GM12878 (cell line): ENCODE measurements at regions not wholly inside any gene's neighbourhood (a gene's known extent, or its start where the extent isn't known, plus 50 kb on each side); places are given as distances from the start of the nearest gene placed in this dataset.

Experiments used
- ATAC-seq: fragments of 200-7000 bp; cut with Tn5 transposase; 3 replicates; pipeline ENCODE4 v1.9.1; 2020; ENCODE audit warnings: mild to moderate bottlenecking, moderate library complexity
- BruUV-seq: library from RNA; stranded (reverse); fragments of 400-500 nt; replicated peaks from 2 replicates; lab custom pipeline; 2021; lab: Mats Ljungman, UMichigan
- CTCF ChIA-PET: fragments of 300-600 bp; sonication (Branson Sonifier 250); formaldehyde crosslinking; extraction: SDS; loops from one replicate; lab custom pipeline; 2021; ENCODE audit warnings: inconsistent platforms; lab: Yijun Ruan, JAX
- POLR2A ChIA-PET: fragments of 350-600 bp; formaldehyde crosslinking; extraction: SDS; loops from one replicate; lab custom pipeline; 2021; ENCODE audit warnings: inconsistent platforms; lab: Charles Lee
- RAD21 ChIA-PET: fragments of 300-600 bp; sonication (Branson Sonifier 250); formaldehyde crosslinking; loops from one replicate; lab custom pipeline; 2023; ENCODE audit warnings: antibody characterized with exemption; ENCODE audit not compliant: unreplicated experiment; lab: Charles Lee
- SMC1A ChIA-PET: fragments of 300-600 bp; sonication (Branson Sonifier 250); formaldehyde crosslinking; loops from one replicate; lab custom pipeline; 2023; ENCODE audit not compliant: unreplicated experiment, uncharacterized antibody; lab: Charles Lee
- DNase-seq: peaks from one replicate; pipeline ENCODE4 v3.0.0-alpha.2; 2011; ENCODE audit warnings: low read depth, low spot score
- FAIRE-seq: peaks from 3 replicates; lab custom pipeline; 2011; peaks lifted over from hg19 to GRCh38; lab: Jason Lieb, UNC
- H2AFZ ChIP-seq: 2 replicates; pipeline ENCODE4 v1.6.0; 2011; ENCODE audit warnings: low read depth, low read length, control low read depth; ENCODE audit not compliant: control insufficient read depth
- H3K27ac ChIP-seq: 2 replicates; pipeline ENCODE4 v1.5.1; 2011; ENCODE audit warnings: control low read depth; ENCODE audit not compliant: control insufficient read depth, insufficient read depth
- H3K27me3 ChIP-seq, 2 experiments: replicated peaks in 1 of 2; 2 replicates each; pipeline versions ENCODE4 v1.6.0 to v1.6.1; 2011; ENCODE audit warnings: low read length in 1 of 2; ENCODE audit not compliant: control insufficient read depth in 2 of 2, insufficient read depth in 2 of 2
- H3K36me3 ChIP-seq, 2 experiments: 2 replicates each; pipeline ENCODE4 v1.5.1; 2011; ENCODE audit warnings: low read length in 1 of 2; ENCODE audit not compliant: control insufficient read depth in 2 of 2, insufficient read depth in 2 of 2
- H3K4me1 ChIP-seq: 2 replicates; pipeline ENCODE4 v1.6.1; 2011; ENCODE audit warnings: mild to moderate bottlenecking, low read length, moderate library complexity, mixed read lengths; ENCODE audit not compliant: control insufficient read depth, insufficient read depth
- H3K4me2 ChIP-seq: 2 replicates; pipeline ENCODE4 v1.6.0; 2011; ENCODE audit warnings: control low read depth; ENCODE audit not compliant: control insufficient read depth, insufficient read depth
- H3K4me3 ChIP-seq: fragments of 200-600 bp; sonication (generic); 2 replicates; pipeline ENCODE4 v1.5.1; 2016
- H3K79me2 ChIP-seq: 2 replicates; pipeline ENCODE4 v1.6.0; 2011; ENCODE audit warnings: low read length; ENCODE audit not compliant: control insufficient read depth, insufficient read depth
- H3K9ac ChIP-seq: 2 replicates; pipeline ENCODE4 v1.8.0; 2011; ENCODE audit warnings: low read length, control low read depth, mixed read lengths; ENCODE audit not compliant: control insufficient read depth, insufficient read depth
- H3K9me3 ChIP-seq: replicated peaks from 3 replicates; pipeline ENCODE4 v1.5.1; 2011; ENCODE audit warnings: mild to moderate bottlenecking, low read length; ENCODE audit not compliant: control insufficient read depth, insufficient read depth
- H4K20me1 ChIP-seq: 2 replicates; pipeline ENCODE4 v1.6.0; 2011; ENCODE audit not compliant: control insufficient read depth, insufficient read depth
- CBX3 ChIP-seq: fragments of 200-600 bp; sonication (generic); IDR thresholded peaks from 2 replicates; pipeline ENCODE4 v1.6.1; 2016; ENCODE audit warnings: low read depth, borderline replicate concordance
- GABPA ChIP-seq: IDR thresholded peaks from 2 replicates; pipeline ENCODE4 v1.6.1; 2014; ENCODE audit warnings: antibody characterized with exemption, low read depth, mild to moderate bottlenecking, inconsistent platforms
- GATAD2B ChIP-seq: fragments of 450-650 bp; conservative IDR thresholded peaks from 2 replicates; pipeline ENCODE4 v1.6.1; 2017; ENCODE audit warnings: low read depth, mild to moderate bottlenecking, moderate library complexity
- HDAC2 ChIP-seq: fragments of 200-600 bp; sonication (generic); IDR thresholded peaks from 2 replicates; pipeline ENCODE4 v1.6.1; 2017
- RELA ChIP-seq: fragments of 450-650 bp; IDR thresholded peaks from 2 replicates; pipeline ENCODE4 v1.8.0; 2014; ENCODE audit warnings: borderline replicate concordance; ENCODE audit not compliant: partially characterized antibody
- SMAD5 ChIP-seq: IDR thresholded peaks from 2 replicates; pipeline ENCODE4 v1.6.1; 2016; ENCODE audit warnings: antibody characterized with exemption, low read depth
- SPI1 ChIP-seq: IDR thresholded peaks from 2 replicates; pipeline ENCODE4 v1.6.1; 2011; ENCODE audit warnings: low read depth, mild to moderate bottlenecking, low read length, moderate library complexity, borderline replicate concordance; ENCODE audit not compliant: insufficient read depth
- SUZ12 ChIP-seq: fragments of 200-600 bp; sonication (generic); IDR thresholded peaks from one replicate; pipeline ENCODE4 v1.6.1; 2018; ENCODE audit warnings: antibody characterized with exemption, mild to moderate bottlenecking; ENCODE audit not compliant: unreplicated experiment
- ZBED1 ChIP-seq: IDR thresholded peaks from 2 replicates; pipeline ENCODE4 v1.6.1; 2016; ENCODE audit warnings: borderline replicate concordance
- WGBS: methylation state at CpG from one replicate; pipeline ENCODE4 v1.1.6; 2016; ENCODE audit warnings: low lambda C conversion rate; ENCODE audit not compliant: insufficient replicate concordance, insufficient coverage; ENCODE audit errors: missing lambda C conversion rate; 5-methylcytosine and 5-hydroxymethylcytosine counted together
- in situ Hi-C: fragments of 300-500 bp; cut with MboI; formaldehyde crosslinking; loops from 9 replicates; pipeline ENCODE4 v1.14.3; 2018; ENCODE audit warnings: mixed read lengths
- intact Hi-C: fragments of 100-400 bp; cut with micrococcal nuclease; formaldehyde crosslinking; loops from one replicate; pipeline ENCODE4 v1.14.2; 2022; ENCODE audit not compliant: unreplicated experiment
- TF ChIP-seq, protein P1 (sequence below): IDR thresholded peaks from 2 replicates; pipeline ENCODE4 v1.6.1; 2012; ENCODE audit warnings: mild to moderate bottlenecking, low read depth, low read length
- TF ChIP-seq, protein P2 (sequence below): fragments of 450-650 bp; IDR thresholded peaks from 2 replicates; pipeline ENCODE4 v1.6.1; 2018; ENCODE audit warnings: borderline replicate concordance, mild to moderate bottlenecking; ENCODE audit not compliant: partially characterized antibody

- RAD21 ChIA-PET, result interaction anchor here (0.9 kb wide), 1 partner anchor 10 kb away, joined by 8 read pairs; no protein-coding TSS in a partner anchor
- no peaks in the 10 kb centered on the region for H3K36me3 ChIP-seq
- H4K20me1 ChIP-seq, result no peaks in the 10 kb centered on the region
- FAIRE-seq, result no peak
- no peaks in the 10 kb centered on the region for H3K4me1 ChIP-seq
- H2AFZ ChIP-seq, result no peak overlapping the region
- WGBS, result 94% methylated on average over 1 of the region's 1 CpG
- CTCF ChIA-PET, result no interaction called here
- no peak overlapping the region for H3K9ac ChIP-seq
- no peak for TF ChIP-seq ZBED1
- TF ChIP-seq GATAD2B, result no peak
- no peak for TF ChIP-seq CBX3
- no peak for TF ChIP-seq SUZ12
- no peak for TF ChIP-seq SMAD5
- no peak overlapping the region for H3K27ac ChIP-seq
- POLR2A ChIA-PET, result interaction anchor here (0.7 kb wide), 1 partner anchor 434 kb away, joined by 5 read pairs; no protein-coding TSS in a partner anchor
- intact Hi-C loops, result no loop called here
- H3K79me2 ChIP-seq, result no peaks in the 10 kb centered on the region
- H3K9me3 ChIP-seq, result no peaks in the 10 kb centered on the region
- SMC1A ChIA-PET, result interaction anchor here (0.9 to 1.6 kb wide), 2 partner anchors 9 to 11 kb away, joined by 4 to 5 read pairs; no protein-coding TSS in a partner anchor
- H3K4me2 ChIP-seq, result no peak overlapping the region
- H3K27me3 ChIP-seq, result no peaks in the 10 kb centered on the region
- H3K4me3 ChIP-seq, result no peak overlapping the region
- no peak for DNase-seq
- no peak for ATAC-seq
- BruUV-seq, result no TSS peak
- in situ Hi-C loops, result no loop called here
These were observed 907.3 kb upstream of the CITED2 start for GRCh38 chr6:140281767-140282166.

- ChIA-PET CTCF (interaction anchor here (0.6 kb wide), 1 partner anchor 255 kb away, joined by 3 read pairs; no protein-coding TSS in a partner anchor), SMC1A (interaction anchor here (0.9 to 1.6 kb wide), 2 partner anchors 9 to 11 kb away, joined by 4 to 5 read pairs; no protein-coding TSS in a partner anchor), POLR2A (interaction anchor here (0.7 kb wide), 1 partner anchor 434 kb away, joined by 5 read pairs; no protein-coding TSS in a partner anchor), RAD21 (interaction anchor here (0.9 kb wide), 1 partner anchor 9 kb away, joined by 8 read pairs; no protein-coding TSS in a partner anchor)
- no peak overlapping the region for H3K27ac ChIP-seq
- no peaks in the 10 kb centered on the region for H4K20me1 ChIP-seq
- H3K36me3 ChIP-seq, result no peaks in the 10 kb centered on the region
- ATAC-seq (no peak), FAIRE-seq (no peak), DNase-seq (no peak)
- H3K27me3 ChIP-seq, result no peaks in the 10 kb centered on the region
- no TSS peak for BruUV-seq
- no peak overlapping the region for H2AFZ ChIP-seq
- H3K4me1 ChIP-seq, result no peaks in the 10 kb centered on the region
- WGBS, result 28% methylated on average over 2 of the region's 2 CpGs
- intact Hi-C loops (no loop called here), in situ Hi-C loops (no loop called here)
- H3K4me2 ChIP-seq, result no peak overlapping the region
- no peak overlapping the region for H3K9ac ChIP-seq
- H3K9me3 ChIP-seq, result no peaks in the 10 kb centered on the region
- no peak overlapping the region for H3K4me3 ChIP-seq
- H3K79me2 ChIP-seq, result no peaks in the 10 kb centered on the region
- TF ChIP-seq SPI1 (no peak), GABPA (no peak), RELA (no peak), HDAC2 (no peak)
- TF ChIP-seq, protein P1, sequence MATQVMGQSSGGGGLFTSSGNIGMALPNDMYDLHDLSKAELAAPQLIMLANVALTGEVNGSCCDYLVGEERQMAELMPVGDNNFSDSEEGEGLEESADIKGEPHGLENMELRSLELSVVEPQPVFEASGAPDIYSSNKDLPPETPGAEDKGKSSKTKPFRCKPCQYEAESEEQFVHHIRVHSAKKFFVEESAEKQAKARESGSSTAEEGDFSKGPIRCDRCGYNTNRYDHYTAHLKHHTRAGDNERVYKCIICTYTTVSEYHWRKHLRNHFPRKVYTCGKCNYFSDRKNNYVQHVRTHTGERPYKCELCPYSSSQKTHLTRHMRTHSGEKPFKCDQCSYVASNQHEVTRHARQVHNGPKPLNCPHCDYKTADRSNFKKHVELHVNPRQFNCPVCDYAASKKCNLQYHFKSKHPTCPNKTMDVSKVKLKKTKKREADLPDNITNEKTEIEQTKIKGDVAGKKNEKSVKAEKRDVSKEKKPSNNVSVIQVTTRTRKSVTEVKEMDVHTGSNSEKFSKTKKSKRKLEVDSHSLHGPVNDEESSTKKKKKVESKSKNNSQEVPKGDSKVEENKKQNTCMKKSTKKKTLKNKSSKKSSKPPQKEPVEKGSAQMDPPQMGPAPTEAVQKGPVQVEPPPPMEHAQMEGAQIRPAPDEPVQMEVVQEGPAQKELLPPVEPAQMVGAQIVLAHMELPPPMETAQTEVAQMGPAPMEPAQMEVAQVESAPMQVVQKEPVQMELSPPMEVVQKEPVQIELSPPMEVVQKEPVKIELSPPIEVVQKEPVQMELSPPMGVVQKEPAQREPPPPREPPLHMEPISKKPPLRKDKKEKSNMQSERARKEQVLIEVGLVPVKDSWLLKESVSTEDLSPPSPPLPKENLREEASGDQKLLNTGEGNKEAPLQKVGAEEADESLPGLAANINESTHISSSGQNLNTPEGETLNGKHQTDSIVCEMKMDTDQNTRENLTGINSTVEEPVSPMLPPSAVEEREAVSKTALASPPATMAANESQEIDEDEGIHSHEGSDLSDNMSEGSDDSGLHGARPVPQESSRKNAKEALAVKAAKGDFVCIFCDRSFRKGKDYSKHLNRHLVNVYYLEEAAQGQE, result no peak
- TF ChIP-seq, protein P2, sequence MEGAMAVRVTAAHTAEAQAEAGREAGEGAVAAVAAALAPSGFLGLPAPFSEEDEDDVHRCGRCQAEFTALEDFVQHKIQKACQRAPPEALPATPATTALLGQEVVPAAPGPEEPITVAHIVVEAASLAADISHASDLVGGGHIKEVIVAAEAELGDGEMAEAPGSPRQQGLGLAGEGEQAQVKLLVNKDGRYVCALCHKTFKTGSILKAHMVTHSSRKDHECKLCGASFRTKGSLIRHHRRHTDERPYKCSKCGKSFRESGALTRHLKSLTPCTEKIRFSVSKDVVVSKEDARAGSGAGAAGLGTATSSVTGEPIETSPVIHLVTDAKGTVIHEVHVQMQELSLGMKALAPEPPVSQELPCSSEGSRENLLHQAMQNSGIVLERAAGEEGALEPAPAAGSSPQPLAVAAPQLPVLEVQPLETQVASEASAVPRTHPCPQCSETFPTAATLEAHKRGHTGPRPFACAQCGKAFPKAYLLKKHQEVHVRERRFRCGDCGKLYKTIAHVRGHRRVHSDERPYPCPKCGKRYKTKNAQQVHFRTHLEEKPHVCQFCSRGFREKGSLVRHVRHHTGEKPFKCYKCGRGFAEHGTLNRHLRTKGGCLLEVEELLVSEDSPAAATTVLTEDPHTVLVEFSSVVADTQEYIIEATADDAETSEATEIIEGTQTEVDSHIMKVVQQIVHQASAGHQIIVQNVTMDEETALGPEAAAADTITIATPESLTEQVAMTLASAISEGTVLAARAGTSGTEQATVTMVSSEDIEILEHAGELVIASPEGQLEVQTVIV, result no peak
These were observed 906.8 kb upstream of the CITED2 start for GRCh38 chr6:140281236-140281635.
